ENCODE measurements at regions not wholly inside any gene's neighbourhood (a gene's known extent, or its start where the extent isn't known, plus 50 kb on each side); places are given as distances from the start of the nearest gene placed in this dataset.

DNA sequence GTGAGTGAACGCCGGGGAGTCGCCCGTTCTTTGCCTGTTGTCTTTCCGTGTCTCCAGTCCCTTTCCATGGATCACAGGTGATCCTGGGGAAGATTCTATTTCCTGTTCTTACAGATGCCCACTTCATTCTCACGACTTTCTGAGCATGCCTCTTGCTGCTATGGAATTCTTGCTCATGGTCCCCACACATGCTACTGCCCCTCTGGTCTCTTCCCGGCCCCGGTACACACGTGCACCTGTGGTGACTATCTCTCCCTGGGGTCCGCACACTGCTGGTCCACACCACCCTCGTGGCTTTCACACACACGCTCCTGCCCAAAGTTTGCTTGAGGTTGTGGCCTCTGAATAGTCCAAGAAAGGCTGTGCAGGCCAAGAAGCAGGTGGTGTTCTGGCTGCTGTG, 67.9 kb upstream of the ALKAL2 start:
- dilution Hi-C loops (cut with MboI; ENCODE audit: extremely low pct_ligation_motif_present, low sequenced_read_pairs) = no loop called here
- Histone ChIP-seq H3K79me2 (ENCODE audit: control insufficient read depth, insufficient read depth, low read length) (no peaks in the 10 kb centered on the region), H3K9me3 (replicated peaks; ENCODE audit: control insufficient read depth, insufficient read depth, low read length) (peaks cover 7% of the 10 kb centered on the region), H3K4me3 (replicated peaks in 1 of 3; ENCODE audit: insufficient read depth in 1 of 3, low read depth in 1 of 3, low read length in 3 of 3) (no peak overlapping the region), H3K9me1 (replicated peaks; ENCODE audit: control insufficient read depth, extremely low read depth, insufficient read depth, low read length) (no peaks in the 10 kb centered on the region), H3K4me1 (ENCODE audit: control insufficient read depth, extremely low read depth, insufficient read depth, low read length) (no peaks in the 10 kb centered on the region), H3K27ac (ENCODE audit: insufficient read depth, low read depth, low read length) (no peak overlapping the region), H3K36me3 (ENCODE audit: control insufficient read depth in 2 of 2, extremely low read depth in 1 of 2, insufficient read depth in 2 of 2, low read length in 2 of 2) (no peaks in the 10 kb centered on the region), H3K9ac (replicated peaks; ENCODE audit: extremely low read depth, insufficient read depth, low read length) (no peak overlapping the region), H2AFZ (ENCODE audit: low read depth, low read length) (no peak overlapping the region), H4K20me1 (replicated peaks; ENCODE audit: control insufficient read depth, extremely low read depth, insufficient read depth, low read length) (no peaks in the 10 kb centered on the region), H3K27me3 (ENCODE audit: control insufficient read depth in 2 of 2, insufficient read depth in 2 of 2, low read length in 2 of 2) (no peaks in the 10 kb centered on the region), H3K4me2 (ENCODE audit: insufficient read depth, low read length) (no peak overlapping the region)
- BruUV-seq (replicated peaks) = no TSS peak
- no peak for FAIRE-seq
- intact Hi-C loops (cut with micrococcal nuclease) = no loop called here
- POLR2A ChIA-PET = no interaction called here
- TF ChIP-seq POLR2A (IDR thresholded peaks at IDR 0.05; ENCODE audit: low read depth, low read length) (no peak), EZH2 (IDR thresholded peaks at IDR 0.05; ENCODE audit: borderline replicate concordance, low read depth, low read length, severe bottlenecking) (no peak), MYC (IDR thresholded peaks at IDR 0.05; ENCODE audit: low read depth, low read length) (no peak), FOS (IDR thresholded peaks at IDR 0.05; ENCODE audit: borderline replicate concordance, insufficient read depth, low read length) (no peak), POLR2AphosphoS5 (IDR thresholded peaks at IDR 0.05; ENCODE audit: insufficient read depth, low read depth, low read length) (no peak), JUN (IDR thresholded peaks at IDR 0.05; ENCODE audit: borderline replicate concordance, insufficient read depth, insufficient read length, low read depth) (no peak)
- TF ChIP-seq, protein P1, sequence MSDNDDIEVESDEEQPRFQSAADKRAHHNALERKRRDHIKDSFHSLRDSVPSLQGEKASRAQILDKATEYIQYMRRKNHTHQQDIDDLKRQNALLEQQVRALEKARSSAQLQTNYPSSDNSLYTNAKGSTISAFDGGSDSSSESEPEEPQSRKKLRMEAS (IDR thresholded peaks at IDR 0.05; ENCODE audit: insufficient read depth, insufficient read length) = no peak
- TF ChIP-seq, protein P2, sequence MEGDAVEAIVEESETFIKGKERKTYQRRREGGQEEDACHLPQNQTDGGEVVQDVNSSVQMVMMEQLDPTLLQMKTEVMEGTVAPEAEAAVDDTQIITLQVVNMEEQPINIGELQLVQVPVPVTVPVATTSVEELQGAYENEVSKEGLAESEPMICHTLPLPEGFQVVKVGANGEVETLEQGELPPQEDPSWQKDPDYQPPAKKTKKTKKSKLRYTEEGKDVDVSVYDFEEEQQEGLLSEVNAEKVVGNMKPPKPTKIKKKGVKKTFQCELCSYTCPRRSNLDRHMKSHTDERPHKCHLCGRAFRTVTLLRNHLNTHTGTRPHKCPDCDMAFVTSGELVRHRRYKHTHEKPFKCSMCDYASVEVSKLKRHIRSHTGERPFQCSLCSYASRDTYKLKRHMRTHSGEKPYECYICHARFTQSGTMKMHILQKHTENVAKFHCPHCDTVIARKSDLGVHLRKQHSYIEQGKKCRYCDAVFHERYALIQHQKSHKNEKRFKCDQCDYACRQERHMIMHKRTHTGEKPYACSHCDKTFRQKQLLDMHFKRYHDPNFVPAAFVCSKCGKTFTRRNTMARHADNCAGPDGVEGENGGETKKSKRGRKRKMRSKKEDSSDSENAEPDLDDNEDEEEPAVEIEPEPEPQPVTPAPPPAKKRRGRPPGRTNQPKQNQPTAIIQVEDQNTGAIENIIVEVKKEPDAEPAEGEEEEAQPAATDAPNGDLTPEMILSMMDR (IDR thresholded peaks at IDR 0.05; ENCODE audit: extremely low read depth in 1 of 2, insufficient read depth in 1 of 2, low read depth in 1 of 2, low read length in 2 of 2) = no peak
- no peak for DNase-seq (ENCODE audit: low read depth, low spot score)
- CTCF ChIA-PET = no interaction called here

All from endothelial cell of umbilical vein (primary cell).